Heart right ventricle (tissue), 16 donors: ENCODE measurements at regions not wholly inside any gene's neighbourhood (a gene's known extent, or its start where the extent isn't known, plus 50 kb on each side); places are given as distances from the start of the nearest gene placed in this dataset.

Source experiments
- ATAC-seq, 8 donors: fragments of 200-7000 bp; cut with Tn5 transposase; one replicate each; pipeline ENCODE4 v1.9.1; 2020; ENCODE audit warnings: mild to moderate bottlenecking in 8 of 8, moderate library complexity in 8 of 8, moderate number of reproducible peaks in 1 of 8
- DNase-seq, 2 donors: peaks; one replicate each; pipeline ENCODE4 v3.0.0-alpha.2; 2020
- H3K27ac ChIP-seq, 10 donors: fragments of 200-600 bp; sonication (generic) in 2 of 10; one replicate each; pipeline versions ENCODE4 v1.5.0 to v1.8.0; 2020 to 2022; ENCODE audit warnings: mild to moderate bottlenecking in 3 of 10
- H3K27me3 ChIP-seq, 7 donors: fragments of 200-600 bp; one replicate each; pipeline ENCODE4 v1.8.0; 2021 to 2022; ENCODE audit warnings: mild to moderate bottlenecking in 2 of 7
- H3K36me3 ChIP-seq, 9 donors: fragments of 200-600 bp; sonication (generic) in 1 of 9; one replicate each; pipeline versions ENCODE4 v1.5.0 to v1.8.0; 2020 to 2022; ENCODE audit warnings: mild to moderate bottlenecking in 2 of 9
- H3K4me1 ChIP-seq, 9 donors: fragments of 200-600 bp; sonication (generic) in 1 of 9; one replicate each; pipeline versions ENCODE4 v1.5.0 to v1.8.0; 2020 to 2022; ENCODE audit warnings: mild to moderate bottlenecking in 4 of 9
- H3K4me3 ChIP-seq, 10 donors: fragments of 200-600 bp; sonication (generic) in 2 of 10; one replicate each; pipeline versions ENCODE4 v1.5.0 to v1.8.0; 2020 to 2022; ENCODE audit warnings: mild to moderate bottlenecking in 7 of 10, moderate library complexity in 2 of 10
- H3K9me3 ChIP-seq, 11 donors: fragments of 200-600 bp in 10 of 11; sonication (generic) in 2 of 11; one replicate each; pipeline versions ENCODE4 v1.5.0 to v1.8.0; 2013 to 2022; ENCODE audit warnings: mild to moderate bottlenecking in 2 of 11, control low read depth in 1 of 11, moderate library complexity in 1 of 11
- CTCF ChIP-seq, 9 donors: fragments of 200-600 bp; sonication (generic) in 2 of 9; IDR thresholded peaks; one replicate each; pipeline versions ENCODE4 v1.5.0 to v1.8.0; 2021 to 2022; ENCODE audit warnings: antibody characterized with exemption in 9 of 9, mild to moderate bottlenecking in 5 of 9, moderate library complexity in 1 of 9
- WGBS, 2 donors: extraction: QIAGEN DNeasy Blood & Tissue Kit; methylation state at CpG; one replicate each; pipeline ENCODE4 v1.1.7; 2013; ENCODE audit warnings: inconsistent platforms in 1 of 2; 5-methylcytosine and 5-hydroxymethylcytosine counted together
- intact Hi-C, 10 donors: fragments of 100-400 bp; cut with DNase I; formaldehyde crosslinking; loops; one replicate each; pipeline versions ENCODE4 v1.11.1 to v1.14.2; 2022
- donor health status: Arrhythmogenic right ventricular cardiomyopathy.
- donor health status: ischemic (EF 13 %, LVEDD 7.1; RV severe dilation, severe dysfunction).
- donor health status: healthy with polysubstance abuse.
- donor health status: DM: no; HTN: yes; CAD: no.
- donor health status: DM: no; HTN: no; CAD: no.
- donor health status: ischemic (EF 25% LVEDD 6.9; RV normal size, moderate dysfunction).
- donor health status: ischemic (EF 25% LVEDD 5.7; RV mildly dilated, moderate dysfunction).
- donor health status: healthy.
- donor health status: DM: yes; HTN: yes; CAD: no.
- donor health status: Ischemic cardiomyopathy.
- donor health status: ischemic (EF 35%, LVEDD 5.7; RV mildly dilated, moderate dysfunction).
- donor health status: nonischemic (EF 11% LVEDD 7.7; RV severe dilation, severe dysfunction).
- donor health status: DM: yes; HTN: yes; CAD: no.
- donor health status: PGD.
- donor health status: ischemic (EF 29% LVEDD 5.4; RV normal size, mild dysfunction).
- donor health status: nonischemic (EF 23%, LVEDD 6.1; RV moderate dilation, normal function).

DNA sequence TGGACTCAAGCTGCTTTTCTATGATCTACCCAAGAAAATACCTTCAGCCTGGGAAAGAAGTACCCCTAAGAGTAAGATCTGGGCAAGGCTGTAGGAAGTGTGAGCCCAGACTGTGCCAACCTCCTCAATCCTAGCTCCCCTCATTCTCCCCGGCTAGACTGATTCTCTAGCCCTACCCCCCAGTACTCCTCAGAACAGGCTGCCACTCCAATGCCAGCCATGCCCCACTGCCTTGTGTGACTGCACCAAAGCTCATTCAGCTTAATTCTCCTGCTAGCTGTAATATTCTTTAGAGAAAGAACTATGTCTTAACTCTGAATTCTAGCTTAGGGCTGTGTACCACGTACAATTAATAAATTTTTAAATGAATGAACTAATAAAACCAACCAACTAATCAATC is 92.6 kb upstream of the AKIP1 start:
- DNase-seq = no peak
- Histone ChIP-seq H3K4me3 (no peak overlapping the region), H3K4me1 (peaks cover 0 to 19% (median 6%) of the 10 kb centered on the region in 9 donors), H3K36me3 (no peaks in the 10 kb centered on the region), H3K9me3 (no peaks in the 10 kb centered on the region), H3K27ac (no peak overlapping the region), H3K27me3 (no peaks in the 10 kb centered on the region)
- 93 to 97% methylated on average over 2 of the region's 2 CpGs for WGBS, 2 donors
- intact Hi-C loops = loop anchor here in 3 of 10 donors (10.0 kb wide), 2 partner anchors 124 to 214 kb away; no protein-coding TSS in a partner anchor
- TF ChIP-seq CTCF (IDR thresholded peaks at IDR 0.05) = no peak
- ATAC-seq = no peak

- 50 to 75% methylated on average over 2 of the region's 2 CpGs for WGBS, 2 donors
- intact Hi-C loops = loop anchor here in 1 of 10 donors (10.0 kb wide), 1 partner anchor 84 kb away; no protein-coding TSS in a partner anchor
- H3K4me3 ChIP-seq = no peak overlapping the region
- TF ChIP-seq CTCF (IDR thresholded peaks at IDR 0.05) = no peak
- DNase-seq (no peak), ATAC-seq (no peak)
- H3K27me3 ChIP-seq = no peaks in the 10 kb centered on the region
- H3K27ac ChIP-seq = no peak overlapping the region
- no peaks in the 10 kb centered on the region for H3K4me1 ChIP-seq
- H3K36me3 ChIP-seq = no peaks in the 10 kb centered on the region
- no peaks in the 10 kb centered on the region for H3K9me3 ChIP-seq
Observed at GRCh38 chr11:8820401-8820800, 90.6 kb upstream of the AKIP1 start.

- intact Hi-C loops = loop anchor here in 1 of 10 donors (10.0 kb wide), 1 partner anchor 82 kb away; no protein-coding TSS in a partner anchor
- no peak overlapping the region for H3K4me3 ChIP-seq
- no peaks in the 10 kb centered on the region for H3K36me3 ChIP-seq
- TF ChIP-seq CTCF (IDR thresholded peaks at IDR 0.05) = no peak
- peaks cover 0 to 18% (median 7%) of the 10 kb centered on the region in 9 donors for H3K4me1 ChIP-seq
- ATAC-seq (no peak), DNase-seq (no peak)
- no peaks in the 10 kb centered on the region for H3K9me3 ChIP-seq
- no peak overlapping the region for H3K27ac ChIP-seq
- no peaks in the 10 kb centered on the region for H3K27me3 ChIP-seq
- WGBS, 2 donors = 80 to 81% methylated on average over 6 of the region's 6 CpGs
Observed at GRCh38 chr11:8822469-8822868, 88.5 kb upstream of the AKIP1 start.

DNA sequence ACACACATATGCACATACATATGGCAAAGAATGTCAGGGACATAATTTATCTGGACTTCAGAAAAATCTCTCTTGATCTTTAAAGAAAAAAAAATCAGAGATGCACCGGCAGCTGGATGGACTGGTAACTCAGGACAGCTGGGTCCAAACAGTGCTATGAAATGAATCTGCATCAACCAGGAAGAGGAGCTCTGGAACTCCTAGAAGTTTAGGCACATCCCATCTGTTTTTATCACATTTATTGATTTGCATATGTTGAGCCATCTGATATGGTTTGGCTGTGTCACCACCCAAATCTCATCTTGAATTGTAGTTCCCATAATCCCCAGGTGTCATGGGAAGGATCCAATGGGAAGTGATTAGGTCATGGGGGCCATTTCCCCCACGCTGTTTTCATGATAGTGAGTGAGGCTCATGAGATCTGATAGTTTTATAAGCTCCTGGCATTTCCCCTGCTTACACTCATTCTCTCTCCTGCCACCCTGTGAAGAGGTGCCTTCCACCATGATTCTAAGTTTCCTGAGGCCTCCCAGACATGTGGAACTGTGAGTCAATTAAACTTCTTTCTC is 87.7 kb upstream of the AKIP1 start:
- ATAC-seq = no peak
- no peak overlapping the region for H3K27ac ChIP-seq

More for the DNA sequence above, 87.7 kb upstream of the AKIP1 start:
- Histone ChIP-seq H3K36me3 (peaks cover 0 to 2% (median 0%) of the 10 kb centered on the region in 9 donors), H3K9me3 (no peaks in the 10 kb centered on the region), H3K27me3 (no peaks in the 10 kb centered on the region), H3K4me3 (no peak overlapping the region), H3K4me1 (peaks cover 0 to 19% (median 7%) of the 10 kb centered on the region in 9 donors)
- no peak for DNase-seq
- 59 to 85% methylated on average over 2 of the region's 2 CpGs for WGBS, 2 donors
- TF ChIP-seq CTCF (IDR thresholded peaks at IDR 0.05) = no peak
- intact Hi-C loops = loop anchor here in 1 of 10 donors (10.0 kb wide), 1 partner anchor 82 kb away; no protein-coding TSS in a partner anchor
